MM.1S (cell line): ENCODE measurements at regions not wholly inside any gene's neighbourhood (a gene's known extent, or its start where the extent isn't known, plus 50 kb on each side); places are given as distances from the start of the nearest gene placed in this dataset.

ENCODE experiments used
- EZH2 ChIP-seq: fragments of 300-600 bp; sonication (generic); optimal IDR thresholded peaks from 2 replicates; pipeline ENCODE3; 2017; ENCODE audit warnings: low read depth, mild to moderate bottlenecking, antibody characterized with exemption, low read length, mixed read lengths
- EZH2phosphoT487 ChIP-seq: fragments of 300-600 bp; sonication (generic); IDR thresholded peaks from 2 replicates; pipeline ENCODE4 v1.6.1; 2018; ENCODE audit warnings: antibody characterized with exemption, low read length
- TF ChIP-seq, protein P1 (sequence below): fragments of 300-600 bp; sonication (generic); IDR thresholded peaks from 2 replicates; pipeline ENCODE4 v1.5.1; 2016; ENCODE audit warnings: antibody characterized with exemption, low read length, mixed read lengths

DNA sequence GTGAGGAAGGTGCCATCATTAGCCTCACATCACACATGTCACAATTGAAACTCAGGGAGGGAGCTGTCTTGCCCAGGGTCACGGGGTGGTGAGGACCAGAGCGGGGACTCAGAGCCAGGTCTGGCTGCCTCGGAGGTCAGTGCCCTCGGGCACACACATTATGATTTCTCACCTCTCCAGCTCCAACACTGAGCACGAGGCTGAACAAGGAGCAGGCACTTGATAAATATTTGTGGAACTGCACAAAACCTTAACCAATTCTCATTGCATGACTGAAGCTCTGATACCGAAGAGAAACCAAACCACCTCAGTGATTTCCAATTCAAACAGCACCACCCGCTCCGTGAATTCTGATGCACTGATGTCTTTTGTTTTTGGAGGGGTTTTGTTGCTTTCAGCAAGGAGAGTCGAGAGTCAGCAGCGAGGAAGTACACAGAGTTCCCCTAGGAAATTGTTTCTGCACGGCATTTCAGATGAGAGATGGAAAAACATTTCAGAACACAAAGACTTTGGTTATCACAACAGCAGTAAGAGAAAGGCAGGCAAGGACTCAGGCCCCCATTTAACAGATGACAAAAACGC lies 55.3 kb upstream of the ZMIZ1 start:
- TF ChIP-seq, protein P1, sequence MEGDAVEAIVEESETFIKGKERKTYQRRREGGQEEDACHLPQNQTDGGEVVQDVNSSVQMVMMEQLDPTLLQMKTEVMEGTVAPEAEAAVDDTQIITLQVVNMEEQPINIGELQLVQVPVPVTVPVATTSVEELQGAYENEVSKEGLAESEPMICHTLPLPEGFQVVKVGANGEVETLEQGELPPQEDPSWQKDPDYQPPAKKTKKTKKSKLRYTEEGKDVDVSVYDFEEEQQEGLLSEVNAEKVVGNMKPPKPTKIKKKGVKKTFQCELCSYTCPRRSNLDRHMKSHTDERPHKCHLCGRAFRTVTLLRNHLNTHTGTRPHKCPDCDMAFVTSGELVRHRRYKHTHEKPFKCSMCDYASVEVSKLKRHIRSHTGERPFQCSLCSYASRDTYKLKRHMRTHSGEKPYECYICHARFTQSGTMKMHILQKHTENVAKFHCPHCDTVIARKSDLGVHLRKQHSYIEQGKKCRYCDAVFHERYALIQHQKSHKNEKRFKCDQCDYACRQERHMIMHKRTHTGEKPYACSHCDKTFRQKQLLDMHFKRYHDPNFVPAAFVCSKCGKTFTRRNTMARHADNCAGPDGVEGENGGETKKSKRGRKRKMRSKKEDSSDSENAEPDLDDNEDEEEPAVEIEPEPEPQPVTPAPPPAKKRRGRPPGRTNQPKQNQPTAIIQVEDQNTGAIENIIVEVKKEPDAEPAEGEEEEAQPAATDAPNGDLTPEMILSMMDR = no peak
- no peak for TF ChIP-seq EZH2phosphoT487
- TF ChIP-seq EZH2 = no peak
